B cell (primary cell): ENCODE measurements at regions not wholly inside any gene's neighbourhood (a gene's known extent, or its start where the extent isn't known, plus 50 kb on each side); places are given as distances from the start of the nearest gene placed in this dataset.

Experiments
- ATAC-seq: fragments of 200-7000 bp; cut with Tn5 transposase; one replicate; pipeline ENCODE4 v1.10.0; 2021; ENCODE audit warnings: low read depth, mild to moderate bottlenecking, moderate number of reproducible peaks, moderate library complexity
- CTCF ChIA-PET: fragments of 350-600 bp; sonication (Branson Sonifier 250); formaldehyde crosslinking; loops from one replicate; lab custom pipeline; 2021; ENCODE audit warnings: antibody characterized with exemption, inconsistent platforms; lab: Charles Lee
- POLR2A ChIA-PET: fragments of 350-600 bp; sonication (Branson Sonifier 250); formaldehyde crosslinking; loops from one replicate; lab custom pipeline; 2021; ENCODE audit warnings: antibody characterized with exemption; lab: Charles Lee
- DNase-seq: peaks from one replicate; pipeline ENCODE4 v3.0.0; 2013
- H2AFZ ChIP-seq: 2 replicates; pipeline ENCODE4 v1.6.1; 2012; ENCODE audit warnings: mild to moderate bottlenecking, low read depth, low read length; ENCODE audit not compliant: insufficient read depth, poor library complexity, severe bottlenecking
- H3K27ac ChIP-seq, 2 donors: 1 replicate in 1 of 2; 2 replicates in 1 of 2; pipeline ENCODE4 v1.5.1; 2012 to 2013; ENCODE audit warnings: low read length in 2 of 2, mild to moderate bottlenecking in 2 of 2, moderate library complexity in 1 of 2
- H3K27me3 ChIP-seq, 4 experiments: fragments of 200-600 bp in 1 of 4; sonication (generic) in 1 of 4; replicated peaks in 1 of 4; 1 replicate in 2 of 4; 2 replicates in 2 of 4; pipeline versions ENCODE4 v1.6.1 to v1.7.0; 2013 to 2016; ENCODE audit warnings: low read length in 3 of 4, mild to moderate bottlenecking in 2 of 4, mixed read lengths in 1 of 4, moderate library complexity in 1 of 4; ENCODE audit not compliant: insufficient read depth in 4 of 4, control insufficient read depth in 3 of 4; ENCODE audit errors: control extremely low read depth in 1 of 4
- H3K36me3 ChIP-seq, 2 experiments: replicated peaks in 1 of 2; 1 replicate in 1 of 2; 2 replicates in 1 of 2; pipeline versions ENCODE4 v1.6.1 to v1.7.1; 2013; ENCODE audit warnings: low read length in 1 of 2; ENCODE audit not compliant: insufficient read depth in 2 of 2, control insufficient read depth in 1 of 2; ENCODE audit errors: control extremely low read depth in 1 of 2, extremely low read depth in 1 of 2
- H3K4me1 ChIP-seq, 2 donors: fragments of 200-600 bp in 1 of 2; sonication (generic) in 1 of 2; 1 replicate in 1 of 2; 2 replicates in 1 of 2; pipeline versions ENCODE4 v1.5.1 to v1.6.1; 2013 to 2017; ENCODE audit warnings: low read length in 2 of 2; ENCODE audit not compliant: control insufficient read depth in 2 of 2, insufficient read depth in 2 of 2
- H3K4me2 ChIP-seq: replicated peaks from 2 replicates; pipeline ENCODE3; 2012; ENCODE audit warnings: mild to moderate bottlenecking, low read depth, low read length; ENCODE audit not compliant: poor library complexity, severe bottlenecking
- H3K4me3 ChIP-seq, 5 experiments: fragments of 200-600 bp in 1 of 5; sonication (generic) in 1 of 5; 1 replicate in 3 of 5; 2 replicates in 2 of 5; pipeline versions ENCODE4 v1.5.1 to v1.7.0; 2011 to 2016; ENCODE audit warnings: low read length in 4 of 5, mild to moderate bottlenecking in 4 of 5, low read depth in 2 of 5, control low read depth in 1 of 5, moderate library complexity in 1 of 5; ENCODE audit not compliant: insufficient read depth in 1 of 5; ENCODE audit errors: control extremely low read depth in 1 of 5, extremely low read depth in 1 of 5
- H3K79me2 ChIP-seq: fragments of 200-600 bp; sonication (generic); one replicate; pipeline ENCODE4 v1.6.0; 2016; ENCODE audit warnings: low read length; ENCODE audit not compliant: control insufficient read depth, insufficient read depth
- H3K9ac ChIP-seq: fragments of 200-600 bp; sonication (generic); 2 replicates; pipeline ENCODE4 v1.6.1; 2017; ENCODE audit warnings: mild to moderate bottlenecking, low read length, moderate library complexity
- H3K9me3 ChIP-seq, 3 donors: one replicate each; pipeline versions ENCODE4 v1.6.1 to v1.7.1; 2013; ENCODE audit warnings: low read length in 2 of 3; ENCODE audit not compliant: control insufficient read depth in 2 of 3, insufficient read depth in 1 of 3; ENCODE audit errors: control extremely low read depth in 1 of 3
- H4K20me1 ChIP-seq: 2 replicates; pipeline ENCODE4 v1.6.0; 2012; ENCODE audit warnings: mild to moderate bottlenecking, low read length; ENCODE audit not compliant: insufficient read depth, control insufficient read depth, poor library complexity, severe bottlenecking
- H3K27ac Mint-ChIP-seq: one replicate; pipeline ENCODE4 v1.8.0; 2021; ENCODE audit warnings: mixed read lengths
- H3K27me3 Mint-ChIP-seq: one replicate; pipeline ENCODE4 v1.8.0; 2021; ENCODE audit warnings: mixed read lengths
- H3K4me1 Mint-ChIP-seq: one replicate; pipeline ENCODE4 v1.8.0; 2021; ENCODE audit warnings: mixed read lengths
- H3K4me3 Mint-ChIP-seq: one replicate; pipeline ENCODE4 v1.8.0; 2021; ENCODE audit warnings: mixed read lengths
- H3K9me3 Mint-ChIP-seq: one replicate; pipeline ENCODE4 v1.8.0; 2022; ENCODE audit warnings: mixed read lengths; ENCODE audit not compliant: insufficient read depth
- CTCF ChIP-seq: fragments of 200-600 bp; IDR thresholded peaks from one replicate; pipeline ENCODE4 v1.8.0; 2022; ENCODE audit warnings: antibody characterized with exemption, mild to moderate bottlenecking
- EZH2 ChIP-seq: IDR thresholded peaks from 2 replicates; pipeline ENCODE4 v1.6.1; 2012; ENCODE audit warnings: borderline replicate concordance, low read depth, mild to moderate bottlenecking, moderate library complexity, low read length; ENCODE audit not compliant: insufficient read depth, poor library complexity, severe bottlenecking
- WGBS: methylation state at CpG from one replicate; pipeline ENCODE4 v1.1.5; 2013; ENCODE audit warnings: missing lambda C conversion rate; ENCODE audit not compliant: insufficient coverage; 5-methylcytosine and 5-hydroxymethylcytosine counted together
- intact Hi-C: fragments of 100-400 bp; cut with micrococcal nuclease; formaldehyde crosslinking; loops from one replicate; pipeline ENCODE4 v1.10.0; 2022

GRCh38 chr10:128475686-128476367 lies 349.6 kb upstream of the MKI67 start:
- no peaks in the 10 kb centered on the region for H4K20me1 ChIP-seq
- no peak for ATAC-seq
- no peak overlapping the region for H3K4me3 ChIP-seq
- H3K4me1 ChIP-seq: no peaks in the 10 kb centered on the region
- TF ChIP-seq CTCF: no peak
- TF ChIP-seq EZH2: no peak
- H3K36me3 ChIP-seq: no peaks in the 10 kb centered on the region
- no peaks in the 10 kb centered on the region for H3K79me2 ChIP-seq
- Mint-ChIP-seq H3K27ac (no peak overlapping the region), H3K27me3 (no peaks in the 10 kb centered on the region), H3K9me3 (no peaks in the 10 kb centered on the region), H3K4me3 (no peak overlapping the region), H3K4me1 (no peaks in the 10 kb centered on the region)
- WGBS: 90% methylated on average over 19 of the region's 24 CpGs
- peaks cover 0 to 10% (median 0%) of the 10 kb centered on the region in 3 donors for H3K9me3 ChIP-seq
- no peaks in the 10 kb centered on the region for H3K27me3 ChIP-seq
- H2AFZ ChIP-seq: no peak overlapping the region
- no peak overlapping the region for H3K9ac ChIP-seq
- POLR2A ChIA-PET: no interaction called here
- no peak for DNase-seq
- no peak overlapping the region for H3K27ac ChIP-seq
- no peak overlapping the region for H3K4me2 ChIP-seq
- CTCF ChIA-PET: interaction anchor here (0.5 kb wide), 1 partner anchor 358 kb away, joined by 3 read pairs; no protein-coding TSS in a partner anchor
- intact Hi-C loops: no loop called here

GRCh38 chr10:128476368-128476725 lies 350.1 kb upstream of the MKI67 start:
- no peak for DNase-seq
- Mint-ChIP-seq H3K27ac (no peak overlapping the region), H3K4me1 (no peaks in the 10 kb centered on the region), H3K9me3 (no peaks in the 10 kb centered on the region), H3K4me3 (no peak overlapping the region), H3K27me3 (no peaks in the 10 kb centered on the region)
- no peak overlapping the region for H3K4me3 ChIP-seq
- no peaks in the 10 kb centered on the region for H4K20me1 ChIP-seq
- WGBS: no CpG with 5 or more reads among the region's 7 CpGs
- no peak for ATAC-seq
- no peaks in the 10 kb centered on the region for H3K27me3 ChIP-seq
- H3K9me3 ChIP-seq: peaks cover 0 to 7% (median 0%) of the 10 kb centered on the region in 3 donors
- H3K4me2 ChIP-seq: no peak overlapping the region
- CTCF ChIA-PET: no interaction called here
- H3K36me3 ChIP-seq: no peaks in the 10 kb centered on the region
- H2AFZ ChIP-seq: no peak overlapping the region
- POLR2A ChIA-PET: no interaction called here
- no peaks in the 10 kb centered on the region for H3K4me1 ChIP-seq
- H3K27ac ChIP-seq: no peak overlapping the region
- no peak overlapping the region for H3K9ac ChIP-seq
- TF ChIP-seq CTCF: no peak
- no peak for TF ChIP-seq EZH2
- intact Hi-C loops: no loop called here
- H3K79me2 ChIP-seq: no peaks in the 10 kb centered on the region
